SH-SY5Y (cell line): ENCODE measurements at regions not wholly inside any gene's neighbourhood (a gene's known extent, or its start where the extent isn't known, plus 50 kb on each side); places are given as distances from the start of the nearest gene placed in this dataset.

ENCODE experiments used
- GATA2 ChIP-seq: IDR thresholded peaks from 2 replicates; pipeline ENCODE4 v1.6.1; 2011; ENCODE audit warnings: mild to moderate bottlenecking, low read depth, low read length
- GATA3 ChIP-seq: IDR thresholded peaks from 2 replicates; pipeline ENCODE4 v1.6.1; 2011; ENCODE audit warnings: low read depth, mild to moderate bottlenecking, low read length, moderate library complexity

- TF ChIP-seq GATA2 (no peak), GATA3 (no peak)
Observed at GRCh38 chr11:26021017-26021416, 310.9 kb upstream of the ANO3 start.
